RWPE2 (cell line): ENCODE measurements at regions not wholly inside any gene's neighbourhood (a gene's known extent, or its start where the extent isn't known, plus 50 kb on each side); places are given as distances from the start of the nearest gene placed in this dataset.

Experiments
- ATAC-seq: fragments of 200-7000 bp; cut with Tn5 transposase; 3 replicates; pipeline ENCODE4 v1.9.1; 2021; ENCODE audit warnings: low read depth
- DNase-seq: peaks from one replicate; pipeline ENCODE4 v3.0.0-alpha.2; 2020; ENCODE audit warnings: low spot score
- H3K27ac ChIP-seq: fragments of 450-650 bp; 2 replicates; pipeline ENCODE4 v1.5.1; 2017; ENCODE audit warnings: mild to moderate bottlenecking; ENCODE audit not compliant: poor library complexity, severe bottlenecking
- H3K27me3 ChIP-seq: fragments of 250-450 bp; sonication (Bioruptor Pico); 2 replicates; pipeline ENCODE4 v1.5.1; 2021; ENCODE audit warnings: mild to moderate bottlenecking, moderate library complexity; ENCODE audit not compliant: insufficient read depth, poor library complexity, severe bottlenecking
- H3K36me3 ChIP-seq: fragments of 250-450 bp; sonication (Bioruptor Pico); 2 replicates; pipeline ENCODE4 v1.5.1; 2020; ENCODE audit warnings: low read depth, mild to moderate bottlenecking, moderate library complexity
- H3K4me1 ChIP-seq: fragments of 250-450 bp; sonication (Bioruptor Pico); 2 replicates; pipeline ENCODE4 v1.5.1; 2021; ENCODE audit warnings: mild to moderate bottlenecking, moderate library complexity; ENCODE audit not compliant: insufficient read depth, poor library complexity, severe bottlenecking
- H3K4me3 ChIP-seq: fragments of 250-450 bp; sonication (Bioruptor Pico); 2 replicates; pipeline ENCODE4 v1.5.1; 2021; ENCODE audit warnings: mild to moderate bottlenecking, moderate library complexity; ENCODE audit not compliant: severe bottlenecking
- H3K9me3 ChIP-seq: fragments of 250-450 bp; sonication (Bioruptor Pico); 2 replicates; pipeline ENCODE4 v1.5.1; 2021; ENCODE audit warnings: mild to moderate bottlenecking, moderate library complexity; ENCODE audit not compliant: severe bottlenecking
- TF ChIP-seq, protein P1 (sequence below): fragments of 450-650 bp; IDR thresholded peaks from one replicate; pipeline ENCODE4 v1.5.1; 2017; ENCODE audit warnings: mild to moderate bottlenecking, moderate library complexity; ENCODE audit not compliant: poor library complexity, severe bottlenecking

DNA sequence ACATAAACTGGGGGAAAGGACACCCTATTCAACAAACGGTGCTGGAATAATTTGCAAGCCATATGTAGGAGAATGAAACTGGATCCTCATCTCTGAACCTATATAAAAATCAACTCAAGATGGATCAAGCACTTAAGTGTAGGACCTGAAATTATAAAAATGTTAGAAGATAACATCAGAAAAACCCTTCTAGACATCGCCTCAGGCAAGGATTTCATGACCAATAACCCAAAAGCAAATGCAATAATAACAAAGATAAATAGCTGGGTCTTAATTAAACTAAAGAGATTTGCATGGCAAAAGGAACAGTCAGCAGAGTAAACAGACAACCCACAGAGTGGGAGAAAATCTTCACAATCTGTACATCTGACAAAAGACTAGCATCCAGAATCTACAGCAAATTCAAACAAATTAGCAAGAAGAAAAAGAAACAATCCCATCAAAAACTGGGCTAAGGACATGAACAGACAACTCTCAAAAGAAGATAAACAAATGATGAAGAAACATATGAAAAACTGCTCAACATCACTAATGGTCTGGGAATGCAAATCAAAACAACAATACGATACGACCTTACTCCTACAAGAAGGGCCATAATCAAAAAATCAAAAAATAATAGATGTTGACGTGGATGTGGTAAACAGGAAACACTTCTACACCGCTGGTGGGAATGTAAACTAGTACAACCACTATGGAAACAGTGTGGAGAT, 408.7 kb downstream of the CNTN6 start:
- Histone ChIP-seq H3K27me3 (no peaks in the 10 kb centered on the region), H3K4me1 (no peaks in the 10 kb centered on the region), H3K9me3 (peaks cover 1% of the 10 kb centered on the region), H3K36me3 (no peaks in the 10 kb centered on the region), H3K4me3 (no peak overlapping the region), H3K27ac (no peak overlapping the region)
- DNase-seq, result no peak
- no peak for ATAC-seq
- TF ChIP-seq, protein P1, sequence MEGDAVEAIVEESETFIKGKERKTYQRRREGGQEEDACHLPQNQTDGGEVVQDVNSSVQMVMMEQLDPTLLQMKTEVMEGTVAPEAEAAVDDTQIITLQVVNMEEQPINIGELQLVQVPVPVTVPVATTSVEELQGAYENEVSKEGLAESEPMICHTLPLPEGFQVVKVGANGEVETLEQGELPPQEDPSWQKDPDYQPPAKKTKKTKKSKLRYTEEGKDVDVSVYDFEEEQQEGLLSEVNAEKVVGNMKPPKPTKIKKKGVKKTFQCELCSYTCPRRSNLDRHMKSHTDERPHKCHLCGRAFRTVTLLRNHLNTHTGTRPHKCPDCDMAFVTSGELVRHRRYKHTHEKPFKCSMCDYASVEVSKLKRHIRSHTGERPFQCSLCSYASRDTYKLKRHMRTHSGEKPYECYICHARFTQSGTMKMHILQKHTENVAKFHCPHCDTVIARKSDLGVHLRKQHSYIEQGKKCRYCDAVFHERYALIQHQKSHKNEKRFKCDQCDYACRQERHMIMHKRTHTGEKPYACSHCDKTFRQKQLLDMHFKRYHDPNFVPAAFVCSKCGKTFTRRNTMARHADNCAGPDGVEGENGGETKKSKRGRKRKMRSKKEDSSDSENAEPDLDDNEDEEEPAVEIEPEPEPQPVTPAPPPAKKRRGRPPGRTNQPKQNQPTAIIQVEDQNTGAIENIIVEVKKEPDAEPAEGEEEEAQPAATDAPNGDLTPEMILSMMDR, result no peak

DNA sequence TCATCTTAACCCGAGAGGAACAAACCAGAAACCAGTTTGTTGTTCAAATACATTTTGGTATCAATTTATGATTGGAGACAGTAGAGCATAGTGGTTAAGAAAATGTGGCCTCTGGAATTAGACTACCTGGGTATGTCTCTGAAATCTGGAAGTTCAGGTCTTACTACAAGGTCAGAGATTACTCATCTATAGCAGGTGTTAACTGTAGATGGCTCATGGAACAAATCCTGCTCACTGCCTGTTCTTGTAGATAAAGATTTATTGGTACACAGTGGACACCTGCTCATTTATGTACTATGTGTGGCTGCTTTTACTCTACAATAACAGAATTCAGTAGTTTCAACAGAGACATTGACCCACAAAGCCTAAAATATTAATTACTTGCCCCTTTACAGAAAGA, 413.3 kb downstream of the CNTN6 start:
- TF ChIP-seq, protein P1, result no peak
- Histone ChIP-seq H3K27ac (no peak overlapping the region), H3K9me3 (peaks cover 1% of the 10 kb centered on the region), H3K36me3 (no peaks in the 10 kb centered on the region), H3K4me3 (no peak overlapping the region), H3K27me3 (no peaks in the 10 kb centered on the region), H3K4me1 (no peaks in the 10 kb centered on the region)
- DNase-seq, result no peak
- no peak for ATAC-seq

DNA sequence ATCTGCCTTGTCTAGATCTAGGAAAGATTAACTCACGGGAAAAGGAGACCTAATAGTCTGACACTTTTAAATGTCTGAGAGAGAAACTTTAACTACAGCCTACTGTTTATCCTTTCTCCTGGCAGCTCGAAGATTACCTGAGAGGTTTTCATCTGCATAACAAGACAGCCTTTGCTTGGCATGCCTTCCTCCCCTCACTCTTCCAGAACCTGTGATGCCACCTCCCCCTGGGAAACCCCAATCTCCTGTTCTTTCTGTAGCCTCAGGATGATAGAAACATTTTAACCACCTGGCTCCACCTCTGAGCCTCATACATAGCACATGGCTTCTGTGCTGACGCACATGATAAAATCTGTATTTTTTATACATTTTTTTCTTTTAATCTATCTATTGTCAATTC, 420.8 kb downstream of the CNTN6 start:
- Histone ChIP-seq H3K4me3 (no peak overlapping the region), H3K27ac (no peak overlapping the region), H3K36me3 (no peaks in the 10 kb centered on the region), H3K4me1 (no peaks in the 10 kb centered on the region), H3K27me3 (no peaks in the 10 kb centered on the region), H3K9me3 (no peaks in the 10 kb centered on the region)
- DNase-seq, result no peak
- TF ChIP-seq, protein P1, result no peak
- no peak for ATAC-seq

DNA sequence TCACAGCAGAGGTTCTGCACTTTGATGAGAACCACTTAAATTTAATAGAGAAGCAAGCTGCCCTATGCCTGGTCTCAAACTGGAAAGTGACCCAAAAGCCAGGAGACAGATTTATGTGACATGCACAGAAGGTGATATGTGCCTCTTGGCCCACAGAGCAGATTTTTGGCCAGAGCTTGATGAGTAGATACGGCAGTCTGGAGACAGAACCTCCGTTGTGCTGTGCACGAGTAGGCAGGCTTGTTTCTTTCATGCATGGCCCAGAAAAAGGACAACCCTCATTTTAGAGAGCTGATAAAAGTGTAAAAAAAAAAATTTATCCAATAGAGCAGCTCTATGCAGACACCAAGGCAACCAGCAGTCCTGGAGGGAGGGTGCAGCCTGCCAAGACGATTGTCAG, 423.1 kb downstream of the CNTN6 start:
- Histone ChIP-seq H3K36me3 (no peaks in the 10 kb centered on the region), H3K4me1 (no peaks in the 10 kb centered on the region), H3K9me3 (peaks cover 3% of the 10 kb centered on the region), H3K27ac (no peak overlapping the region), H3K27me3 (no peaks in the 10 kb centered on the region), H3K4me3 (no peak overlapping the region)
- ATAC-seq, result no peak
- TF ChIP-seq, protein P1, result no peak
- DNase-seq, result no peak

DNA sequence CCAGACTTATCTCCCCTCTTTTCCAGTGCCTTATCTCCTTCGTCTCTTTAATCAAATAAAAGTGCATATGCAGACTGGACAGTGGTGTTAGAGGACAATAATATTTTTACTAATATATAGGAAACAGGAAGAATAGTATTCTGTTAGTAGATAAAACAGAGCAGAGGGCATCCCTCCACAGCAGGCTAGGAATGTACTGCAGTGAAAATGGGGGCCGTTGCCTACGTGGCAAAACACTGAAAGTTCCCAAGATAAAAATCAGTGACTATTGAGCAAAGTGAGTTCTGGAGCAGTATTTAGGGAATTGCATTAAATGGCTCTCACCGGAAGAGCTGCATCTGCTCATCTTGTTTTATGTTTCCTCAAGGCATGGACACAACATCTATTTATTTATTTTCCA, 435.0 kb downstream of the CNTN6 start:
- H3K27ac ChIP-seq, result no peak overlapping the region
- TF ChIP-seq, protein P1, result no peak
- no peaks in the 10 kb centered on the region for H3K36me3 ChIP-seq

More for the DNA sequence above, 435.0 kb downstream of the CNTN6 start:
- Histone ChIP-seq H3K9me3 (no peaks in the 10 kb centered on the region), H3K4me1 (no peaks in the 10 kb centered on the region), H3K4me3 (no peak overlapping the region), H3K27me3 (no peaks in the 10 kb centered on the region)
- ATAC-seq, result no peak
- no peak for DNase-seq
